Hematopoietic multipotent progenitor cell treated with erythropoietin and hydrocortisone succinate and interleukin-3 and kit ligand, for 17 days (in vitro differentiated cells): ENCODE measurements at regions not wholly inside any gene's neighbourhood (a gene's known extent, or its start where the extent isn't known, plus 50 kb on each side); places are given as distances from the start of the nearest gene placed in this dataset.

ENCODE experiments used
- DNase-seq: peaks from one replicate; pipeline ENCODE4 v3.0.0-alpha.2; 2015; ENCODE audit warnings: low spot score

DNA sequence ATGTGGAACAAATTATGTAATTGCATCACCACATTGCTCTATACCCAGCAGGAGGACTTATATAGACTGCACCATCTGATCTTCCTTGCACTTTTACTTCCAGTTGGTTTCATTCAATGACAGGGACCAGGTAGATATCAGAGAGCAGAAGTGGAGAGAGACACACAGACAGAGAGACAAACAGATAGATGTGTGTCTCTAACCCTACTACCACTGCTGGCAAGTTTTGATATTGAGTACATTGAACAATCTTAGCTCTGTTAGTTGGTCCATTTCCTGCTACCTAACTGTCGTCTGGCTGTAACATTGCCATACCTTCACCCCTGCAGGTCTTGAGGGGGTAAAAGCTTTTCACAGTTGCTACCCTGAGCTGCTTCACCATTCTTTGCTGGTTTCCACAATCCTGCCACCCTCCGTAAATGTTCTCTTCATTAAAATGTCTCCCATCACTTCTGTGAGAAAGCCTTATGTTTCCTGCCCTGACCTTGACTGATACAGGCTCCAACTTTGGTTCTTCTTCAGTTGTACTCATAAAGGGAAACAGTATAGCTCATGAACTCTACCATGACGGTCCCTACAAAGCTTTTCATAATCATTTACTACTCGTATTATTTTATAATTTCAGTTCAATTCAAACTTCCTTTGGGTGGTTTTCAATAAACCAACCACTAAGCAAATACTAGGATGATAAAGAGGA lies 62.3 kb upstream of the ITGA4 start:
- DNase-seq: no peak

DNA sequence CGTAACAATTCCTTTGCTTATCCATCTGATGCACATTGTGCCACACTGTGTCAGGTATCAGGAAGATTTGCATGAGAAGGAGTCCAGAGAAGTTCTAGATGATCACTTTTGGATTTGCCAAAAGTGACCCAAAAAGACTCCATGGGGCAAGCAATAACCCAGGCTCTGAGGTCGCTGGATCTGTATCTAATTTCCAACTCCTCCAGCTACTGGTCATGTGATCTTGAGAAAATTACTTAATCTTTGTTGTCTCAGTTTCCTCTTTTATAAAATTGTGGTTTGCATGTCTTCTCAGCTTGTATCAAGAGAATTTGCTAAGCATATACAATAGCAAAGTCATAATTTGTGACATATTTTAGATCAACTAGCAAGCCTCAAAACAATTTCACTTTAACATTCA lies 61.3 kb upstream of the ITGA4 start:
- no peak for DNase-seq

DNA sequence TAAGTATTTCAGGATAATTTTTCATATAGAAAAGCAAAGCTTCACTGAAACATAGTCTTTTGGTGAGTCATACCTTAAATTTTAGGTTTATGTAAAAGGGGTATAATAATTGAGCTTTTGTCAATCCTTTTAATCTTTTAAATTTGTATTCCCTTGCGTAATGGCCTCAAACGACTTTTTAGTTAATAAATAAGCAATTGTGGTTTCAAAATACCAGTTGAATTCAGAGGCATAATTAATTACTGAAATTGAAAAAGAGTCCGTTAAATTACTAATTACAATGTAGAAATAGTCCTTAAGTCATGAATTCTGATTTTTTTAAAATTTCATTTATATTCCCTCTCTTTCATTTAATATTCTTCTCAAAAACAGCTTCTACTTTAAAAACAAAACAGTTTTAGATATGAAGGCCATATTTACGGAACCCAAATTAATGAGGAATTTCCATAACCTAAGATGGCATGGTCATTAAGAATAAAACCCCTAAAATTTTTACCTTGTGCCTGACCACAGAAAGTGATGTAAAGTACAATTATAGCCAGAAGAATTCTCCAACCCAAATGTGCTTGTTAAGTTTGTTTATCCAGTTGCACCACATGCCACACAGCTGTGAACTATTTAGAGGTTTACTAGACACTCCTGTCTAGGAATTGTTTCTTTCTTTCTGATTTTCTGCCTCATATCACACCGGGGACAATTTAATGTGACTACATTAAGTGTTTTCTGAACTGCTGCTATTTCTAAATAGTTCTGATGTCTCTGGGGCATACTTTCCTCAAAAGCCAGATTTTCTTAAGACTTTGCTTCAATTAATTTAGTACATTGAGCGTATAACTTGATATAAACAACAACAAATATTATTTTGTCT lies 60.7 kb upstream of the ITGA4 start:
- DNase-seq: no peak

DNA sequence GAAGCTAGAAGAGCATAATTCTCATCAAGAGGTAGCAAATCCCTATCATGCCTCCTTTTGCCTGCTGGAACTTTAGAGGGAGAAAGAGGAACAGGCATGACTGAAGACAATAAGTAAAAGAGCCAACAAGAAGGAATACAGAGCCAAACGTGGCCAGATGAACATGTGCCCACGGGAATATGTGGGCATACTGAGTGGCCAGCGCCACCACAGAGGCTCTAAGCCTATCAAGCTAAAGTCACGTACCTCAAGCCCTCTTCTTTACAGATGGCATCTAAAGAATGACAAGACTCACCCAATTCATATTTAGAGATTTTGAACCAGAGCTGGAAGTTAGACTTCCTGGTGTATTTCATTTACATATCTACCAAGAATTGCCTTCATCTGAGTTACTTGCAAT lies 59.9 kb upstream of the ITGA4 start:
- DNase-seq: no peak

DNA sequence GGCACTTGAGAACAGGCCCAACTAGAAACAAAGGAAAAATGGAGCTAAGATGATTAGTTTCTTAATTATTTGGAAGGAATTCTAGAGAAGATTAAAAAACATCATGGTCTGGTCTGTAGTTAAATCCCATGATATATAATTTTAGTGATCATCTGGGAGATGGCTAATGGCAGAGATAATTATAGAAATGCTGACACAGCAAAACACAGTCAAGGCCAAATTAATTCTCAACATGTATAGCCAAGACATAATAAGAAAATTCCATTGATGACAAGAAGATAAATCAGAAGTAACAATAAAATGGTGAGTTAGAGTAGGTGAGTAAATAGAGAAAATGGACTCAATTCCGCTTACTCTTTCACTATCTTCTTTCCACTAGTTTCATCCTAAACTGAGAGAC lies 59.2 kb upstream of the ITGA4 start:
- no peak for DNase-seq

DNA sequence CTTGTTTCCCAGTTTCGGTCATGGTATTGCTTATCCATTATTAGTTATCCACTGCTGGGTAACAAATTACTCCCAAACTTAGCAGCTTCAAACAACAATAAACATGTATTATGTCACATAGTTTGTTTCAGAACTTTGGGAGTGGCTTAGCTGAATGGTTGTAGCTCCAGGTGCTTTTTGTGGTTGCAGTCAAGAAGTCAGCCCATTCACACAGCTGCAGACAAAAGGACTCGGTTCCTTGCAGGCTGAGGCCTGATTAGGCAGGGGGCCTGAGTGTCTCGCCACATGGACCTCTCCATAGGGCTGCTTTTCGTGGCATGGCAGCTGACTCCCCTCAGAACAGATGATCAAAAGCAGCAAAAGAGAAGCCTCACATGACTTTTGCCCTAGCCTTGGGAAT lies 58.2 kb upstream of the ITGA4 start:
- DNase-seq: no peak

DNA sequence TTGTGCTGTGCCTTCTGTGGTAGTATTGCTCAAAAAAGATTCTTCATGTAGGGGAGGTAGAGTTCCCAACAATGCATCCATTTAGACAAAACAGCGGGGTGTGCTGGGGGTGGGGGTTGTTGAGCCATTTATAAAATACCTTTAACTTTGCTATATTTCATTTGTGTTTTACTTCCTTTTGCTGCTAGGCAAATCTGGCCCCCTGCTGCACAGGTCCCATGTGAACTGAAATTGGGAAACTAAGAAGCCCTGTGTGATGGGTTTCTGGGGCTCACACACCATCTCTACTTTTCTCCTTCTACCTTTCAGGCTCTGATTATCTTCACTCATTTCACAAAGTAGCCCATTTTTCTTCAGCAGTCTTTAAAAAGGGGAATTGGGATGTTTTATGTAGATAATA lies 52.7 kb upstream of the ITGA4 start:
- no peak for DNase-seq

DNA sequence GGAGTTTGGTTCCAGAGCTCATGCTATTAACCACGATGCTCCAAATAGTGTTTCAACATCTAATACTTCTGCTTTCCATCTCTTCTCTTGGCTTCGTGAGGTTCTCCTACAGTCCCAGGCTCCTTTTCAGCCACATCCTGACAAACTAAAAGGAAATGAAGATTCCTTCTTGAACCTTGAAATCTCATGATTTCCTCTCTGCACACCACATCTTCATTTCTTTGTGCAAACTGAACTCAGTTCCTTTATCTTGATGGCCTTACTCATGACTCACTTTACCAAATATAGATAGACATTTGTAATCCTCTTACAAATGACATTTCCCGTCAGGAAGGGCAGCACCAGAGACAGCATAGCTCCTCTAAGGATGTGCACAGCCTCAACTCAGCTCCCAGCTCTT lies 50.0 kb upstream of the ITGA4 start:
- DNase-seq: no peak
